ENCODE measurements at regions not wholly inside any gene's neighbourhood (a gene's known extent, or its start where the extent isn't known, plus 50 kb on each side); places are given as distances from the start of the nearest gene placed in this dataset.
A peak's percentile ranks its signal among the peaks of the same experiment; 100 is the strongest.

DNA sequence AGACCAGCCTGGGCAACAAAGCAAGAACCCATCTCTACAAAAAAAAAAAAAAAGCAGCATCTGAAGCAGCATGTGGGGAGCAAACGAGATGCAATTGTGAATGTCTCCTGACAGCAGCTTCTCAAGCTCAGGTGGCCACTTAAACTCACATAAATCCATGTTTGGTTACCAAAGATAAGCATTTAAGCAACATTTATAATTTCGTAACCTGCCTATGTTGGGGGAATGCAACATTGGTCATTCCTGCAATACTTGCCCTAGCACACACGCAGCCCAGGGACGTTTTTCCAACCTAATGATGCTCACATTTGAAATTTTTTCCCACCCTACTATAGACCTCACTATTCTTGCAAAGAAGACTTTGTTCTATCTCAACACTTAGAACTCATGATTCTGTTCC lies 113.3 kb downstream of the ZFP64 start:
- H3K4me3 Mint-ChIP-seq (ENCODE audit: unreplicated experiment) = no peak overlapping the region
- H3K4me1 ChIP-seq = peaks cover 12% of the 10 kb centered on the region
- H3K27me3 Mint-ChIP-seq (ENCODE audit: insufficient read depth, unreplicated experiment) = no peaks in the 10 kb centered on the region
- no peaks in the 10 kb centered on the region for H3K27me3 ChIP-seq (replicated peaks; ENCODE audit: control insufficient read depth, insufficient read depth, low read length)
- H3K4me3 ChIP-seq (ENCODE audit: low read depth, low read length) = no peak overlapping the region
- ChIA-PET POLR2A (interaction anchor here (0.6 kb wide), 1 partner anchor 82 kb away, joined by 3 read pairs; no protein-coding TSS in a partner anchor), CTCF (interaction anchor here (0.6 to 1.4 kb wide), 7 partner anchors 17 to 705 kb away, joined by 3 to 10 read pairs (median 6); no protein-coding TSS in a partner anchor)
- H3K27ac Mint-ChIP-seq (ENCODE audit: unreplicated experiment) = no peak overlapping the region
- no peaks in the 10 kb centered on the region for H3K9me3 Mint-ChIP-seq (ENCODE audit: unreplicated experiment)
- H3K4me1 Mint-ChIP-seq (ENCODE audit: low read depth, unreplicated experiment) = peaks cover 18% of the 10 kb centered on the region
- no peaks in the 10 kb centered on the region for H3K36me3 ChIP-seq (ENCODE audit: control insufficient read depth, insufficient read depth, low read length)
- DNase-seq = peak in 1 of 2 experiments; percentile 51
- TF ChIP-seq, protein P1, sequence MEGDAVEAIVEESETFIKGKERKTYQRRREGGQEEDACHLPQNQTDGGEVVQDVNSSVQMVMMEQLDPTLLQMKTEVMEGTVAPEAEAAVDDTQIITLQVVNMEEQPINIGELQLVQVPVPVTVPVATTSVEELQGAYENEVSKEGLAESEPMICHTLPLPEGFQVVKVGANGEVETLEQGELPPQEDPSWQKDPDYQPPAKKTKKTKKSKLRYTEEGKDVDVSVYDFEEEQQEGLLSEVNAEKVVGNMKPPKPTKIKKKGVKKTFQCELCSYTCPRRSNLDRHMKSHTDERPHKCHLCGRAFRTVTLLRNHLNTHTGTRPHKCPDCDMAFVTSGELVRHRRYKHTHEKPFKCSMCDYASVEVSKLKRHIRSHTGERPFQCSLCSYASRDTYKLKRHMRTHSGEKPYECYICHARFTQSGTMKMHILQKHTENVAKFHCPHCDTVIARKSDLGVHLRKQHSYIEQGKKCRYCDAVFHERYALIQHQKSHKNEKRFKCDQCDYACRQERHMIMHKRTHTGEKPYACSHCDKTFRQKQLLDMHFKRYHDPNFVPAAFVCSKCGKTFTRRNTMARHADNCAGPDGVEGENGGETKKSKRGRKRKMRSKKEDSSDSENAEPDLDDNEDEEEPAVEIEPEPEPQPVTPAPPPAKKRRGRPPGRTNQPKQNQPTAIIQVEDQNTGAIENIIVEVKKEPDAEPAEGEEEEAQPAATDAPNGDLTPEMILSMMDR (IDR thresholded peaks at IDR 0.05; ENCODE audit: insufficient read depth in 1 of 2, low read depth in 1 of 2, low read length in 1 of 2, severe bottlenecking in 1 of 2, unreplicated experiment in 1 of 2) = no peak
- H3K36me3 Mint-ChIP-seq (ENCODE audit: insufficient read depth, unreplicated experiment) = no peaks in the 10 kb centered on the region
- H3K9me3 ChIP-seq = no peaks in the 10 kb centered on the region
- BruUV-seq (replicated peaks) = no TSS peak
- intact Hi-C loops (cut with micrococcal nuclease; ENCODE audit: unreplicated experiment) = no loop called here

DNA sequence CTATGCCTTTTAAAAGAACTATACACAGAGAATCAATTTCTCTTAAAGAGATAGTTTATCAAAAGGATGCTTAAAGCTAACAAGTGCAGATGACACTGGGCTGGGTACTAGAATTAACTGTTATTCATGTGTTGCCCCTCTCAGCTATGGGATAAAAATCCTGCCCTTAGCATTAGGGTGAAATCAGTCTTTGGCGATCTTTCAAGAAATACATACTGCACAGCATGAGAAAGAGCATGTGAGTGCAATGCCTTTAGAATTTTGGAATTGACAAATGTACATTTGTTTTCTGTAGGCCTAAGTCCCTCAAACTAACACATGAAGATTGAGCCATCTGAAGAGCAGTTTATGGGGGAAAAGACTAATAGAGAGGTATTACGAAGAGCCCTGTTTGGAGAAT lies 115.4 kb downstream of the ZFP64 start:
- H3K4me3 Mint-ChIP-seq (ENCODE audit: unreplicated experiment) = no peak overlapping the region

DNA sequence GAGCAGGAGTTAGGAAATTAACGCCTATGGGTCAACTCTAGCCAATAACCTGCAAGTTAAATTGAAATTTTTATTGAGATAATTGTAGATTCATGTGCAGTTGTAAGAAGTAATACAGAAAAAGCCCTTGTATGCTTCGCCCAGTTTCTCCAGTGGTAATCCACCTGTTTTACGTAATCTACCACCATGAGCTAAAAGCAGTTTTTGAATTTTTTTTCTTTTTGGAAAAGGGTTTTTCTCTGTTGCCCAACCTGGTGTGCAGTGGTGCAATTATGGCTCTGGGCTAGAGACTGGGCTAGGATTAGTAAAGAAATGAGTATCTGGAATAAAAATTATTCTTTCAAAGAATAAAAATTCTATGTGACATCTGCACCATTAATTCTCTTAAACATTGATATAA lies 116.2 kb downstream of the ZFP64 start:
- H3K4me1 ChIP-seq = peaks cover 4% of the 10 kb centered on the region; the same call in 1 of the 2 replicates

More for the DNA sequence above, 115.4 kb downstream of the ZFP64 start:
- H3K27ac Mint-ChIP-seq (ENCODE audit: unreplicated experiment) = no peak overlapping the region
- H3K36me3 Mint-ChIP-seq (ENCODE audit: insufficient read depth, unreplicated experiment) = no peaks in the 10 kb centered on the region
- CTCF ChIA-PET = no interaction called here
- Histone ChIP-seq H3K4me1 (peaks cover 4% of the 10 kb centered on the region; the same call in 1 of the 2 replicates), H3K36me3 (ENCODE audit: control insufficient read depth, insufficient read depth, low read length) (no peaks in the 10 kb centered on the region), H3K9me3 (peaks cover under 1% of the 10 kb centered on the region; the same call in 1 of the 2 replicates), H3K27me3 (replicated peaks; ENCODE audit: control insufficient read depth, insufficient read depth, low read length) (no peaks in the 10 kb centered on the region), H3K4me3 (ENCODE audit: low read depth, low read length) (no peak overlapping the region)
- TF ChIP-seq, protein P1 (IDR thresholded peaks at IDR 0.05; ENCODE audit: insufficient read depth in 1 of 2, low read depth in 1 of 2, low read length in 1 of 2, severe bottlenecking in 1 of 2, unreplicated experiment in 1 of 2) = no peak
- no TSS peak for BruUV-seq (replicated peaks)
- H3K4me1 Mint-ChIP-seq (ENCODE audit: low read depth, unreplicated experiment) = no peaks in the 10 kb centered on the region
- H3K9me3 Mint-ChIP-seq (ENCODE audit: unreplicated experiment) = no peaks in the 10 kb centered on the region
- POLR2A ChIA-PET = no interaction called here
- no peaks in the 10 kb centered on the region for H3K27me3 Mint-ChIP-seq (ENCODE audit: insufficient read depth, unreplicated experiment)
- intact Hi-C loops (cut with micrococcal nuclease; ENCODE audit: unreplicated experiment) = no loop called here
- no peak for DNase-seq

More for the DNA sequence above, 116.2 kb downstream of the ZFP64 start:
- Mint-ChIP-seq H3K4me1 (ENCODE audit: low read depth, unreplicated experiment) (no peaks in the 10 kb centered on the region), H3K36me3 (ENCODE audit: insufficient read depth, unreplicated experiment) (no peaks in the 10 kb centered on the region), H3K4me3 (ENCODE audit: unreplicated experiment) (no peak overlapping the region), H3K27ac (ENCODE audit: unreplicated experiment) (no peak overlapping the region), H3K27me3 (ENCODE audit: insufficient read depth, unreplicated experiment) (no peaks in the 10 kb centered on the region), H3K9me3 (ENCODE audit: unreplicated experiment) (no peaks in the 10 kb centered on the region)
- Histone ChIP-seq H3K27me3 (replicated peaks; ENCODE audit: control insufficient read depth, insufficient read depth, low read length) (no peaks in the 10 kb centered on the region), H3K9me3 (peaks cover 3% of the 10 kb centered on the region; the same call in 1 of the 2 replicates), H3K36me3 (ENCODE audit: control insufficient read depth, insufficient read depth, low read length) (no peaks in the 10 kb centered on the region), H3K4me3 (ENCODE audit: low read depth, low read length) (no peak overlapping the region)
- no TSS peak for BruUV-seq (replicated peaks)
- intact Hi-C loops (cut with micrococcal nuclease; ENCODE audit: unreplicated experiment) = no loop called here
- TF ChIP-seq, protein P1 (IDR thresholded peaks at IDR 0.05; ENCODE audit: insufficient read depth in 1 of 2, low read depth in 1 of 2, low read length in 1 of 2, severe bottlenecking in 1 of 2, unreplicated experiment in 1 of 2) = no peak
- ChIA-PET POLR2A (no interaction called here), CTCF (no interaction called here)
- no peak for DNase-seq

Measured in Caco-2 (cell line).